ENCODE measurements at regions not wholly inside any gene's neighbourhood (a gene's known extent, or its start where the extent isn't known, plus 50 kb on each side); places are given as distances from the start of the nearest gene placed in this dataset.

- H3K27me3 ChIP-seq (ENCODE audit: control insufficient read depth in 5 of 5, insufficient read depth in 4 of 5, low read length in 5 of 5) = no peaks in the 10 kb centered on the region
- no peaks in the 10 kb centered on the region for H3K36me3 ChIP-seq (ENCODE audit: control insufficient read depth in 5 of 5, insufficient read depth in 5 of 5, low read length in 5 of 5)
- no peaks in the 10 kb centered on the region for H3K4me1 ChIP-seq (ENCODE audit: control insufficient read depth in 5 of 5, insufficient read depth in 5 of 5, low read length in 5 of 5)
- H3K9me3 ChIP-seq (ENCODE audit: control insufficient read depth in 5 of 5, low read length in 5 of 5) = peaks cover 0 to 19% (median 12%) of the 10 kb centered on the region in 5 donors
- no peak overlapping the region for H3K9ac ChIP-seq (ENCODE audit: low read length in 5 of 5)
- no peak overlapping the region for H3K4me3 ChIP-seq (ENCODE audit: low read depth in 1 of 5, low read length in 5 of 5)
- no peak overlapping the region for H3K27ac ChIP-seq (ENCODE audit: low read depth, low read length)
Observed at GRCh38 chr18:78566065-78566464, 413.6 kb upstream of the SALL3 start.

GRCh38 chr18:78566720-78567119, 412.9 kb upstream of the SALL3 start:
- no peaks in the 10 kb centered on the region for H3K4me1 ChIP-seq (ENCODE audit: control insufficient read depth in 5 of 5, insufficient read depth in 5 of 5, low read length in 5 of 5)
- no peaks in the 10 kb centered on the region for H3K27me3 ChIP-seq (ENCODE audit: control insufficient read depth in 5 of 5, insufficient read depth in 4 of 5, low read length in 5 of 5)
- no peak overlapping the region for H3K9ac ChIP-seq (ENCODE audit: low read length in 5 of 5)
- H3K27ac ChIP-seq (ENCODE audit: low read depth, low read length) = no peak overlapping the region
- peaks cover 0 to 19% (median 13%) of the 10 kb centered on the region in 5 donors for H3K9me3 ChIP-seq (ENCODE audit: control insufficient read depth in 5 of 5, low read length in 5 of 5)
- no peaks in the 10 kb centered on the region for H3K36me3 ChIP-seq (ENCODE audit: control insufficient read depth in 5 of 5, insufficient read depth in 5 of 5, low read length in 5 of 5)
- no peak overlapping the region for H3K4me3 ChIP-seq (ENCODE audit: low read depth in 1 of 5, low read length in 5 of 5)

GRCh38 chr18:78571063-78571785, 408.4 kb upstream of the SALL3 start:
- Histone ChIP-seq H3K9ac (ENCODE audit: low read length in 5 of 5) (no peak overlapping the region), H3K9me3 (ENCODE audit: control insufficient read depth in 5 of 5, low read length in 5 of 5) (peaks cover 2 to 43% (median 35%) of the 10 kb centered on the region in 5 donors), H3K27ac (ENCODE audit: low read depth, low read length) (no peak overlapping the region), H3K4me1 (ENCODE audit: control insufficient read depth in 5 of 5, insufficient read depth in 5 of 5, low read length in 5 of 5) (no peaks in the 10 kb centered on the region), H3K4me3 (ENCODE audit: low read depth in 1 of 5, low read length in 5 of 5) (no peak overlapping the region), H3K36me3 (ENCODE audit: control insufficient read depth in 5 of 5, insufficient read depth in 5 of 5, low read length in 5 of 5) (no peaks in the 10 kb centered on the region), H3K27me3 (ENCODE audit: control insufficient read depth in 5 of 5, insufficient read depth in 4 of 5, low read length in 5 of 5) (no peaks in the 10 kb centered on the region)

GRCh38 chr18:78571831-78572347, 407.7 kb upstream of the SALL3 start:
- Histone ChIP-seq H3K27ac (ENCODE audit: low read depth, low read length) (no peak overlapping the region), H3K4me1 (ENCODE audit: control insufficient read depth in 5 of 5, insufficient read depth in 5 of 5, low read length in 5 of 5) (no peaks in the 10 kb centered on the region), H3K9me3 (ENCODE audit: control insufficient read depth in 5 of 5, low read length in 5 of 5) (peaks cover 2 to 44% (median 32%) of the 10 kb centered on the region in 5 donors), H3K27me3 (ENCODE audit: control insufficient read depth in 5 of 5, insufficient read depth in 4 of 5, low read length in 5 of 5) (no peaks in the 10 kb centered on the region), H3K4me3 (ENCODE audit: low read depth in 1 of 5, low read length in 5 of 5) (no peak overlapping the region), H3K9ac (ENCODE audit: low read length in 5 of 5) (no peak overlapping the region), H3K36me3 (ENCODE audit: control insufficient read depth in 5 of 5, insufficient read depth in 5 of 5, low read length in 5 of 5) (no peaks in the 10 kb centered on the region)

- Histone ChIP-seq H3K27me3 (ENCODE audit: control insufficient read depth in 5 of 5, insufficient read depth in 4 of 5, low read length in 5 of 5) (peaks cover 0 to 2% (median 0%) of the 10 kb centered on the region in 5 donors), H3K36me3 (ENCODE audit: control insufficient read depth in 5 of 5, insufficient read depth in 5 of 5, low read length in 5 of 5) (no peaks in the 10 kb centered on the region), H3K27ac (ENCODE audit: low read depth, low read length) (no peak overlapping the region), H3K4me3 (ENCODE audit: low read depth in 1 of 5, low read length in 5 of 5) (no peak overlapping the region), H3K9ac (ENCODE audit: low read length in 5 of 5) (no peak overlapping the region), H3K9me3 (ENCODE audit: control insufficient read depth in 5 of 5, low read length in 5 of 5) (peaks cover 2 to 35% (median 27%) of the 10 kb centered on the region in 5 donors), H3K4me1 (ENCODE audit: control insufficient read depth in 5 of 5, insufficient read depth in 5 of 5, low read length in 5 of 5) (no peaks in the 10 kb centered on the region)
Observed at GRCh38 chr18:78573773-78574172, 405.8 kb upstream of the SALL3 start.

- no peaks in the 10 kb centered on the region for H3K4me1 ChIP-seq (ENCODE audit: control insufficient read depth in 5 of 5, insufficient read depth in 5 of 5, low read length in 5 of 5)
- H3K27ac ChIP-seq (ENCODE audit: low read depth, low read length) = no peak overlapping the region
- H3K9ac ChIP-seq (ENCODE audit: low read length in 5 of 5) = no peak overlapping the region
- H3K9me3 ChIP-seq (ENCODE audit: control insufficient read depth in 5 of 5, low read length in 5 of 5) = peaks cover 2 to 31% (median 25%) of the 10 kb centered on the region in 5 donors
- peaks cover 0 to 2% (median 0%) of the 10 kb centered on the region in 5 donors for H3K27me3 ChIP-seq (ENCODE audit: control insufficient read depth in 5 of 5, insufficient read depth in 4 of 5, low read length in 5 of 5)
- H3K4me3 ChIP-seq (ENCODE audit: low read depth in 1 of 5, low read length in 5 of 5) = no peak overlapping the region
- H3K36me3 ChIP-seq (ENCODE audit: control insufficient read depth in 5 of 5, insufficient read depth in 5 of 5, low read length in 5 of 5) = no peaks in the 10 kb centered on the region
Observed at GRCh38 chr18:78576967-78577366, 402.7 kb upstream of the SALL3 start.

GRCh38 chr18:78579449-78579848, 400.2 kb upstream of the SALL3 start:
- Histone ChIP-seq H3K9me3 (ENCODE audit: control insufficient read depth in 5 of 5, low read length in 5 of 5) (peaks cover 0 to 9% (median 3%) of the 10 kb centered on the region in 5 donors), H3K4me1 (ENCODE audit: control insufficient read depth in 5 of 5, insufficient read depth in 5 of 5, low read length in 5 of 5) (no peaks in the 10 kb centered on the region), H3K36me3 (ENCODE audit: control insufficient read depth in 5 of 5, insufficient read depth in 5 of 5, low read length in 5 of 5) (no peaks in the 10 kb centered on the region), H3K27me3 (ENCODE audit: control insufficient read depth in 5 of 5, insufficient read depth in 4 of 5, low read length in 5 of 5) (peaks cover 0 to 3% (median 0%) of the 10 kb centered on the region in 5 donors), H3K27ac (ENCODE audit: low read depth, low read length) (no peak overlapping the region), H3K9ac (ENCODE audit: low read length in 5 of 5) (no peak overlapping the region), H3K4me3 (ENCODE audit: low read depth in 1 of 5, low read length in 5 of 5) (no peak overlapping the region)

- Histone ChIP-seq H3K27ac (ENCODE audit: low read depth, low read length) (no peak overlapping the region), H3K9me3 (ENCODE audit: control insufficient read depth in 5 of 5, low read length in 5 of 5) (peaks cover 0 to 5% (median 0%) of the 10 kb centered on the region in 5 donors), H3K36me3 (ENCODE audit: control insufficient read depth in 5 of 5, insufficient read depth in 5 of 5, low read length in 5 of 5) (no peaks in the 10 kb centered on the region), H3K4me3 (ENCODE audit: low read depth in 1 of 5, low read length in 5 of 5) (no peak overlapping the region), H3K27me3 (ENCODE audit: control insufficient read depth in 5 of 5, insufficient read depth in 4 of 5, low read length in 5 of 5) (peaks cover 0 to 4% (median 0%) of the 10 kb centered on the region in 5 donors), H3K4me1 (ENCODE audit: control insufficient read depth in 5 of 5, insufficient read depth in 5 of 5, low read length in 5 of 5) (no peaks in the 10 kb centered on the region), H3K9ac (ENCODE audit: low read length in 5 of 5) (no peak overlapping the region)
Observed at GRCh38 chr18:78579854-78580577, 399.6 kb upstream of the SALL3 start.

GRCh38 chr18:78580835-78581339, 398.7 kb upstream of the SALL3 start:
- H3K27ac ChIP-seq (ENCODE audit: low read depth, low read length) = no peak overlapping the region

More at GRCh38 chr18:78580835-78581339, 398.7 kb upstream of the SALL3 start:
- no peak overlapping the region for H3K9ac ChIP-seq (ENCODE audit: low read length in 5 of 5)
- H3K36me3 ChIP-seq (ENCODE audit: control insufficient read depth in 5 of 5, insufficient read depth in 5 of 5, low read length in 5 of 5) = no peaks in the 10 kb centered on the region
- H3K9me3 ChIP-seq (ENCODE audit: control insufficient read depth in 5 of 5, low read length in 5 of 5) = peaks cover 0 to 5% (median 0%) of the 10 kb centered on the region in 5 donors
- H3K27me3 ChIP-seq (ENCODE audit: control insufficient read depth in 5 of 5, insufficient read depth in 4 of 5, low read length in 5 of 5) = peaks cover 0 to 6% (median 0%) of the 10 kb centered on the region in 5 donors
- H3K4me1 ChIP-seq (ENCODE audit: control insufficient read depth in 5 of 5, insufficient read depth in 5 of 5, low read length in 5 of 5) = no peaks in the 10 kb centered on the region
- H3K4me3 ChIP-seq (ENCODE audit: low read depth in 1 of 5, low read length in 5 of 5) = no peak overlapping the region
